HG03039 (cell line): ENCODE measurements at regions not wholly inside any gene's neighbourhood (a gene's known extent, or its start where the extent isn't known, plus 50 kb on each side); places are given as distances from the start of the nearest gene placed in this dataset.

Experiments
- ATAC-seq: cut with Tn5 transposase; IDR thresholded peaks from one replicate; pipeline ENCODE4 v1.9.1; 2021; ENCODE audit warnings: mild to moderate bottlenecking, moderate library complexity; ENCODE audit not compliant: unreplicated experiment

GRCh38 chr15:98513428-98513986 is 134.8 kb upstream of the IGF1R start:
- ATAC-seq: no peak

GRCh38 chr15:98514034-98514622 is 134.2 kb upstream of the IGF1R start:
- ATAC-seq: no peak

GRCh38 chr15:98518823-98519561 is 129.3 kb upstream of the IGF1R start:
- peak; percentile 53 for ATAC-seq

- no peak for ATAC-seq
These were observed 128.4 kb upstream of the IGF1R start for GRCh38 chr15:98519767-98520550.

- ATAC-seq: no peak
These were observed 126.2 kb upstream of the IGF1R start for GRCh38 chr15:98522127-98522526.

GRCh38 chr15:98523912-98524662 is 124.3 kb upstream of the IGF1R start:
- no peak for ATAC-seq

- no peak for ATAC-seq
These were observed 123.3 kb upstream of the IGF1R start for GRCh38 chr15:98524838-98525660.

- ATAC-seq: no peak
These were observed 122.7 kb upstream of the IGF1R start for GRCh38 chr15:98525661-98526001.

- no peak for ATAC-seq
These were observed 122.2 kb upstream of the IGF1R start for GRCh38 chr15:98526094-98526493.

- no peak for ATAC-seq
These were observed 120.2 kb upstream of the IGF1R start for GRCh38 chr15:98528046-98528725.

GRCh38 chr15:98529205-98530145 is 118.9 kb upstream of the IGF1R start:
- ATAC-seq: no peak

GRCh38 chr15:98530570-98530969 is 117.8 kb upstream of the IGF1R start:
- ATAC-seq: no peak

GRCh38 chr15:98532063-98532462 is 116.3 kb upstream of the IGF1R start:
- no peak for ATAC-seq

GRCh38 chr15:98536976-98537375 is 111.4 kb upstream of the IGF1R start:
- no peak for ATAC-seq

- no peak for ATAC-seq
These were observed 110.8 kb upstream of the IGF1R start for GRCh38 chr15:98537516-98538060.

- ATAC-seq: no peak
These were observed 106.8 kb upstream of the IGF1R start for GRCh38 chr15:98541519-98541918.

- ATAC-seq: no peak
These were observed 105.1 kb upstream of the IGF1R start for GRCh38 chr15:98543237-98543636.

GRCh38 chr15:98546329-98546728 is 102.0 kb upstream of the IGF1R start:
- no peak for ATAC-seq
